ENCODE measurements at regions not wholly inside any gene's neighbourhood (a gene's known extent, or its start where the extent isn't known, plus 50 kb on each side); places are given as distances from the start of the nearest gene placed in this dataset.

DNA sequence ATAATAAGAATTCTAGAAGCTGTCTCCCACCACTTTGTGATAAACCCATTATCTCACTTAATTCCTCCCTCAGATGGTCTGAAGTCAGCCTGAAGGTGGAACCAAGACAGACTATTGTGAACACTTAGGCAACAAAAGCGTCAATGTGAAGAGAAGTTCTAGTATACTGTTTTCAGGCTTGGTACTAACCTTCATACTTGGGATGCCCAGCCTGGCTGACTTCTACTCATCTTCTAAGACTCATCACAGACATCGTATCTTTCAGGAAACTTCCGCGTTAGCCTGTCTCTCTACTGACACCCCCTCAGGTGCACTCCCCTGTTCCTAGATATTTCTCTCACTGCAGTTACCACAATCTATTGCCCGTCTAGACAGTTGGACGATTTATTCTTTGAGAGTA is 201.2 kb downstream of the SATB1 start:
- TF ChIP-seq, protein P1, sequence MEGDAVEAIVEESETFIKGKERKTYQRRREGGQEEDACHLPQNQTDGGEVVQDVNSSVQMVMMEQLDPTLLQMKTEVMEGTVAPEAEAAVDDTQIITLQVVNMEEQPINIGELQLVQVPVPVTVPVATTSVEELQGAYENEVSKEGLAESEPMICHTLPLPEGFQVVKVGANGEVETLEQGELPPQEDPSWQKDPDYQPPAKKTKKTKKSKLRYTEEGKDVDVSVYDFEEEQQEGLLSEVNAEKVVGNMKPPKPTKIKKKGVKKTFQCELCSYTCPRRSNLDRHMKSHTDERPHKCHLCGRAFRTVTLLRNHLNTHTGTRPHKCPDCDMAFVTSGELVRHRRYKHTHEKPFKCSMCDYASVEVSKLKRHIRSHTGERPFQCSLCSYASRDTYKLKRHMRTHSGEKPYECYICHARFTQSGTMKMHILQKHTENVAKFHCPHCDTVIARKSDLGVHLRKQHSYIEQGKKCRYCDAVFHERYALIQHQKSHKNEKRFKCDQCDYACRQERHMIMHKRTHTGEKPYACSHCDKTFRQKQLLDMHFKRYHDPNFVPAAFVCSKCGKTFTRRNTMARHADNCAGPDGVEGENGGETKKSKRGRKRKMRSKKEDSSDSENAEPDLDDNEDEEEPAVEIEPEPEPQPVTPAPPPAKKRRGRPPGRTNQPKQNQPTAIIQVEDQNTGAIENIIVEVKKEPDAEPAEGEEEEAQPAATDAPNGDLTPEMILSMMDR (IDR thresholded peaks at IDR 0.05; ENCODE audit: low read depth, low read length, poor library complexity, severe bottlenecking), result no peak
- TF ChIP-seq EZH2phosphoT487 (IDR thresholded peaks at IDR 0.05; ENCODE audit: borderline replicate concordance, low read length), result no peak
